ENCODE measurements at regions not wholly inside any gene's neighbourhood (a gene's known extent, or its start where the extent isn't known, plus 50 kb on each side); places are given as distances from the start of the nearest gene placed in this dataset.
"Not testable (repeated sequence)": the region's sequence is repeated elsewhere in the genome, so short reads cannot be mapped to it uniquely, and the experiment has no call there.

GRCh38 chr5:106089073-106089472 is 1581.7 kb downstream of the EFNA5 start:
- DNase-seq = no peak

- DNase-seq = no peak
These were observed 1582.3 kb downstream of the EFNA5 start for GRCh38 chr5:106088462-106088861.

GRCh38 chr5:106086352-106086751 is 1584.4 kb downstream of the EFNA5 start:
- no peak for DNase-seq

GRCh38 chr5:106085556-106085955 is 1585.2 kb downstream of the EFNA5 start:
- DNase-seq = no peak

GRCh38 chr5:106085136-106085535 is 1585.6 kb downstream of the EFNA5 start:
- no peak for DNase-seq

- no peak for DNase-seq
These were observed 1590.2 kb downstream of the EFNA5 start for GRCh38 chr5:106080535-106080934.

- DNase-seq = no peak
These were observed 1594.1 kb downstream of the EFNA5 start for GRCh38 chr5:106076655-106077054.

GRCh38 chr5:106072208-106072607 is 1598.5 kb downstream of the EFNA5 start:
- no peak for DNase-seq

- DNase-seq = no peak
These were observed 1623.4 kb downstream of the EFNA5 start for GRCh38 chr5:106047341-106047740.

- DNase-seq = not testable (repeated sequence)
These were observed 1638.7 kb downstream of the EFNA5 start for GRCh38 chr5:106032069-106032468.

- DNase-seq = no peak
These were observed 1642.4 kb downstream of the EFNA5 start for GRCh38 chr5:106028314-106028713.

GRCh38 chr5:106020894-106021293 is 1649.8 kb downstream of the EFNA5 start:
- DNase-seq = no peak

GRCh38 chr5:106019261-106019660 is 1651.5 kb downstream of the EFNA5 start:
- DNase-seq = no peak

GRCh38 chr5:106017243-106017857 is 1653.4 kb downstream of the EFNA5 start:
- no peak for DNase-seq

- DNase-seq = no peak
These were observed 1656.5 kb downstream of the EFNA5 start for GRCh38 chr5:106014262-106014661.

GRCh38 chr5:106006242-106006641 is 1664.5 kb downstream of the EFNA5 start:
- no peak for DNase-seq

GRCh38 chr5:105998991-105999390 is 1671.7 kb downstream of the EFNA5 start:
- not testable (repeated sequence) for DNase-seq

GRCh38 chr5:105993027-105993426 is 1677.7 kb downstream of the EFNA5 start:
- no peak for DNase-seq

GRCh38 chr5:105982526-105982925 is 1688.2 kb downstream of the EFNA5 start:
- DNase-seq = no peak

- no peak for DNase-seq
These were observed 1692.7 kb downstream of the EFNA5 start for GRCh38 chr5:105978011-105978410.

GRCh38 chr5:105977163-105977562 is 1693.6 kb downstream of the EFNA5 start:
- DNase-seq = no peak

GRCh38 chr5:105970919-105971318 is 1699.8 kb downstream of the EFNA5 start:
- no peak for DNase-seq

GRCh38 chr5:105968981-105969380 is 1701.8 kb downstream of the EFNA5 start:
- DNase-seq = no peak

GRCh38 chr5:105963696-105964255 is 1707.0 kb downstream of the EFNA5 start:
- no peak for DNase-seq

- DNase-seq = no peak
These were observed 1709.2 kb downstream of the EFNA5 start for GRCh38 chr5:105961572-105961971.
